Islet of Langerhans (tissue), 1 donor: ENCODE measurements at regions not wholly inside any gene's neighbourhood (a gene's known extent, or its start where the extent isn't known, plus 50 kb on each side); places are given as distances from the start of the nearest gene placed in this dataset.
"Not testable (repeated sequence)": the region's sequence is repeated elsewhere in the genome, so short reads cannot be mapped to it uniquely, and the experiment has no call there.

Experiments
- FAIRE-seq: peaks from one replicate; lab custom pipeline; 2011; peaks lifted over from hg19 to GRCh38; lab: Jason Lieb, UNC

DNA sequence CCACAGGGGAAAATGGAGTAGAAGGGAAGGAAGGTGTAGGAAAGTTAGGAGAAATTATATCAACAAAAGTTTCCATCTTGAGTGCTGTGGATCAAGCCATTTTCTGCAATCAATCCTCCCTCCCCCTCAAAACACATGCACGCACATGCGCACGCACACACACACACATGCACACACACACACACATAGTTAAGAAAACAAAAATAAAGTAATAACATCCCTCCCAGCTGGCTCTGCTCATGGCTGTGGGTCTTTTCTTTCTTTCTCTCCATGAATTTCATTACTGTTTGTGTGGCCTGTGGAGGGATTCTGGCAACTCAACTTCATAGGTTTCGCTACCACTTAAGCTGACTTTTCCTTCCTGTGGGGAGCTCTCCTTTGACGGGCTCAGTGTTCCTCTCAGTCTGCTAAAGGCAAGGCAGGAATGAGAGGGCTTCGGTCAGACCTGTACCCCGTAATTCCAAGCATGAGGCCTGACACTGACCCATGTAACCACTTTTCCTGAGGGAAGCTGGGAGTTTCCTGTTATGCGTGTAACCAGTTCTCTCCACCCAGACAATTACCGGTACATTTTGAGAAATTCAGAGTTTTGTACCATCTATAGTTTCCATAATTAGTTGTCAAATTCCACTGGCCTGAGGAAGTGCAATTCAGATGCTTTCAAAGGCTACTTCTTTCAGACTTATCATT, 79.8 kb downstream of the ZNF92 start:
- no peak for FAIRE-seq

DNA sequence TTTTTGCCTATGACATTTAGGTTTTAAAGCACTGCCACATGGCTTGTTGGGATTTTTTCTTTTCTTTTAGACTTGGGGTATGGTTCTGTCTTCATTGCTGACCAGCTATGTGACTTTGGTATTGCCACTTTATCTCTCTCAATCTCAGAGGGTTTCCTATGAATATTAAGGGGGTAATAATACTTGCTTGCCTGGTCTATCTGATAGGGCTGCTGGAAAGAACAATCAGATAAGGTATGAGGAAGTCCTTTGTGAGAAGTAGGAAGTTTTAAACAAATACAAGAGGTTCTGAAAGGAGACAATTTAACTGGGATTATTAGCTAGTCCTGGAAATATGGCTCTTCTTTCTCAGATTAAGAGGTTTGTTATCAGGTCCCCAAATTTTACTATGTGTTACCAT, 80.8 kb downstream of the ZNF92 start:
- no peak for FAIRE-seq

DNA sequence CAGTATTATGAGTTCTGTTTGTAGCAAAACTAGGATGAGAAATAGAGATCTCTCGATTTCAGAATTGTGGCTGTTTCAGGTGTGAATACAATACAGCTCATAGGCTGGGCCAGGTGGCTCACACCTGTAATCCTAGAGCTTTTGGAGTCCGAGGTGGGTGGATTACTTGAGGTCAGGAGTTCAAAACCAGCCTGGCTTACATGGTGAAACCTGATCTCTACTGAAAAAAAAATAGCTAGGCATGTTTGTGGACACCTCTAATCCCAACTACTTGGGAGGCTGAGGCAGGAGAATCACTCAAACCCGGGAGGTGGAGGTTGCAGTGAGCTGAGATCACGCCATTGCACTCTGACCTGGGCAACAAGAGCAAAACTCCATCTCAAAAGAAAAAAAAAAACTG, 81.4 kb downstream of the ZNF92 start:
- not testable (repeated sequence) for FAIRE-seq

DNA sequence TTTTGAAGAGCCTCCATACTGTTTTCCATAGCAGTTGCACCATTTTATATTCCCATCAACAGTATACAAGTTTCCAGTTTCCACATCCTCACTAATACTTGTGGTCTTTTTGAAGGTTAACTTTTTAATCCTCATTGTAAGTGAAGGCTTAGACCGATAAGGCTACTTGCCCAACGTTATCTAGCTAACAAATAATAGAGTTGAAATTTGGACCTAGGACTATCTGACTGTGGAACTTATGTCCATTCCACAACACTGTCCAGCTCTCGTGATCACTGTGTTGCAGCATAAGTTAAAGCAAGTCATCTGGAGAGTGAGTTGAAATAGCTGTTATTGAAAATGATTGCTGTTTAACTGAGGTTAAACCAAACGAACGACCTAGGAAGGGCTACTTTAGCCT, 84.0 kb downstream of the ZNF92 start:
- no peak for FAIRE-seq

DNA sequence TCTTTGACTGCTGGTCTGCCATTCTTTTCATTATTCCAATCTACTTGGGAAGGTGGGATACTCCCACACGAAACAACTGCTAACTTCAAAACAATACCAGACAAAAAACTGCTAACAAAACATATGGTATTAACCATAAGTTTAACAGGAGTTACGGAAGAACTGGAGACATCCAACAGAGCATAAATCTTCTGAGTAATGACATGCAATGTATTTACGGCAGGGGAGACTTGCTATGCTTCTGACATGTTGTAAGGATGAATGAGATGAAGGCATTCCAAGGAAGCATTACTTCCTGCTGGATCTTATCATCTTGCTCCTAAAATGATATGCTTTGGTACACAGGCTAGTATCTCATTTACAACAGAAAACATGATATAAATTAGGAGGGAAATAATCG, 85.8 kb downstream of the ZNF92 start:
- FAIRE-seq = no peak

DNA sequence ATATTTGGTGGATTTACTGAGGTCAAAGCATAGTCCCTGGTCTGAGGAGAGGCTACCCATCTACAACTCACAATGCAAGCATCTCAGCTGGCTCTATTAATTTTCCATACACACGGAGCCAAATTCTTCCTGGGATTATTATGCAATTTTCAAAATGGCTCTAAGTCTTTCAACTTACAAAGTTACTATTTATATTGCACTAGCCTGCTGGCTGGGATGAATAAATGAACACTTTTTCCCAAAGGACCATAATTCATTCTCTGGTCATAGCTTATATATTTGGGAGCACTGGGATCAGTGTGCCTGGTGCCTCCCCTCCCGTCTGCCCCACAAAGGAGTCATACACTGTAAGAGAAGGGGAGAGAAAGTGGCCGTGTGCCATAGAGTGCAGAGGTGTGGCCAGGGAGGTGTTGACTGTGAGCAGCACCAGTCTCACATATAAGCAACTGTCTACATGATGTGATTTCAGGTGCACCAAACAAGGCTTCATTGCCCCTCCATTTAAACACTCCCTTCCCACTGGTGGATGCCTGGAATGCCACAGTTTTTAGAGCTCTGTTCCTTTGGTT, 88.6 kb downstream of the ZNF92 start:
- no peak for FAIRE-seq

DNA sequence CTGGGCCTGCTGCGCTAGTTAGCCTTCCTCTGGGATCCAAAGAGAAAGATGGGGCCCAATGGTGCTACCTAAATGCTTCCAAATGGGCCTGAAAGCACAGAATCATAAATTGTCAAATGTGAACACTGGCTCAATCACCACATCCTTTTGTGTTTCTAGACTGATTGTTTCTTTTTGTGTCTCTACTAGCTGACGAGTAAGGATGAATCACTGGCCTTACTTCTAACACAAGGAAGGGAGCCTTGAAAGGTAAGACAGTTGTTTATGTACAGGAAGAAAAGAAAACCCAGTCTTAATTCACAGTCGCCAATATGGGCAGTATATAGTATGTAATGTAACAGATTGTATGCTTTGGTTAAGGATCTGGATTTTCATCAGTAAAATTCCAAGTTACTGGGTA, 89.5 kb downstream of the ZNF92 start:
- FAIRE-seq = no peak

DNA sequence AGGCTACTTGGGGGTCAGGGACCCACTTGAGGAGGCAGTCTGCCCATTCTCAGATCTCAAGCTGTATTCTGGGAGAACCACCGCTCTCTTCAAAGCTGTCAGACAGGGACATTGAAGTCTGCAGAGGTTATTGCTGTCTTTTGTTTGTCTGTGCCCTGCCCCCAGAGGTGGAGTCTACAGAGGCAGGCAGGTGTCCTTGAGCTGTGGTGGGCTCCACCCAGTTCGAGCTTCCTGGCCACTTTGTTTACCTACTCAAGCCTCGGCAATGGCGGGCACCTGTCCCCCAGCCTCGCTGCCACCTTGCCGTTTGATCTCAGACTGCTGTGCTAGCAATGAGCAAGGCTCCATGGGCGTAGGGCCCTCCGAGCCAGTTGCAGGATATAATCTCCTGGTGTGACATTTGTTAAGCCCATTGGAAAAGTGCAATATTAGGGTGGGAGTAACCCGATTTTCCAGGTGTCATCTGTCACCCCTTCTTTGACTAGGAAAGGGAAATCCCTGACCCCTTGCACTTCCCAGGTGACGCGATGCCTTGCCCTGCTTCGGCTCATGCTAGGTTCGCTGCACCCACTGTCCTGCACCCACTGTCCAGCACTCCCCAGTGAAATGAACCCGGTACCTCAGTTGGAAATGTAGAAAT, 96.4 kb downstream of the ZNF92 start:
- FAIRE-seq = not testable (repeated sequence)

DNA sequence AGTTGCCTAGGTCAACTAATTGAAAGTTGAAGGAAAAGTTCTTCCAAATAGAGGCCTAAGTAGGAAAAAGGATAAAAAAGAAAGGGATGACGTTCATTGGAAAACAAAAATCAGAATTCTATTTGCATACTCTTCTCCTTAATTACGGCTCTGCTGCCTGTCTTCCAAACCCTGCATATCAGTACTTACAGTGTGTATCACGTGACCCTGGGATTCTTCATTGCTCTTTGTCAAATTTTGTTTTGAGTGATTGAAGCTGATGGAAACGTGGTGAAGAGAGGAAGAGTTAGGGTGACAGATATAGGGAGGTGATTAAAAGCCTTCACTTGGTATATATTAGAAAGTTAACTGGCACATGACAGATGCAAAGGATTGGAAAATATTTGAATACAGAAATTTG, 97.9 kb downstream of the ZNF92 start:
- FAIRE-seq = no peak

DNA sequence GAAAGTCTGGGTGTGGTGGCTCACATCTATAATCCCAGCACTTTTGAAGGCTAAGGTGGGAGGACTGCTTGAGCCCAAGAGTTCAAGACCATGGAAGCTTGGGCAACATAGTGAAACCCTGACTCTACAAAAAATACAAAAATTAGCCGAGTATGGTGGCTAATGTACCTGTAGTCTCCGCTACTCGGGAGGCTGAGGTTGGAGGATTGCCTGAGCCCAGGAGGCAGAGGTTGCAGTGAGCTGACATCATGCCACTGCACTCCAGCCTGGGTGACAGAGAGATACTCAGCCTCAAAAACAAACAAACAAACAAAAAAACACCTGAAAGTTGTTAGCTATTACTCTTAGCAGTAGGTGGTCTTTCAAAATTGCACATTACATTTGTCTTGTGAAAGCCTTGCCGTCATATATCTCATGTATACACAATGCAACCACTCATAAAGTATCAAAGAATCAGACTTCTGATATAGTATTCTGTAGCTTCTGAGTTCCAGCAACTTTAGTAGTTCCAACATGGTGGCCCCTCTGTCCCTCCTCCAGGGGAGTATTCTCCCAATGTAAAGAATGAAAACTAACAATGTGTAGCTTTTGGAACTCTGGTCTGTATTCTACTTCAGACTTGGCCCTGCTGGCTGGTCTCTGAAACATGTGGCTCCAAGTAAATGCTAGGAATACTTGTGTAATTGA, 101.5 kb downstream of the ZNF92 start:
- FAIRE-seq = no peak

DNA sequence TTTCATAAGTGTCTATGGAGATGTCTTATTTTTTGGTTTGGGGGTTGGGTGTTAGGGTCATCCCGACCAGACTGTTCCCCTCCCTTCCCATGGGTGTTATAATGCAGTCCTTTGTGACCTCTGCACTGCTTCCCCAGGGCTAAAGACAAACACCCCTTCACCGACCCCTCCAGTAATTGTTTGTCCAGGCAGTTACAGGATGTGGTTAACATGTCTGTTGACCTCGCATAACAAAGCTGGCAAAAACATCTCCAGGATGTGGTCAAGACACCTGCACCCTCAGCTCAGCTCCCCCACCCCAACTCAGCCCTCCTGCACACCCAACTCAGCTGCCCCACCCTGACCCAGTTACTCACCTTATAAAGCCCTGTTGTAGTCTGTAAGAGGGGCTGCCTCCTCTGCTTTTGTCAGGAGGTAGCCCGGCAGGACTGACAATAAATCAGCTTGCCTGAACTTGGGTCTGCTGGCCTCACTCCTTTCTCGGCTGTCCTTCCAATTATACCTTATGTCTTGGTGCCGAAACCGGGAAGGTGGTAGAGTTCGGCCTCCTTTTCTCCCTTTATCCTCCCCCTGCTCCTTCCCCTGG, 102.2 kb downstream of the ZNF92 start:
- no peak for FAIRE-seq

DNA sequence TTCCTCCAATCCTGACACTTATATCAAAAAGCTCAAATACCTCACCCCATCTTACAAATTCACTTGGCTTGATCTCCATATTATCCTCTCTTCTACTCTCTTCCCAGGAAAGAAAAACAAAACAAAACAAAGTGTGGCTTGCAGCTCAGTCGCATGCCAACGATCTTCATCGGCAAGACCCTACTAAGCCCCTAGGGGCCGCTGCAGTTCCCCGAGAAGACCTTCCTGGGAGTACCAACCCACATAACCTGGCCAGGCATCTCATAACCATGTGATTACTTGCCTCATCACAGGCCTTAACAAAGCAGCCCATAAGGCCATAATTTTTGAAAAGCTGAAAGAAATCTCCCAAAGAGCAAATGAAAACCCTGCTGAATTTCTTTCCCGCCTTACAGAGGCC, 103.7 kb downstream of the ZNF92 start:
- FAIRE-seq = no peak

DNA sequence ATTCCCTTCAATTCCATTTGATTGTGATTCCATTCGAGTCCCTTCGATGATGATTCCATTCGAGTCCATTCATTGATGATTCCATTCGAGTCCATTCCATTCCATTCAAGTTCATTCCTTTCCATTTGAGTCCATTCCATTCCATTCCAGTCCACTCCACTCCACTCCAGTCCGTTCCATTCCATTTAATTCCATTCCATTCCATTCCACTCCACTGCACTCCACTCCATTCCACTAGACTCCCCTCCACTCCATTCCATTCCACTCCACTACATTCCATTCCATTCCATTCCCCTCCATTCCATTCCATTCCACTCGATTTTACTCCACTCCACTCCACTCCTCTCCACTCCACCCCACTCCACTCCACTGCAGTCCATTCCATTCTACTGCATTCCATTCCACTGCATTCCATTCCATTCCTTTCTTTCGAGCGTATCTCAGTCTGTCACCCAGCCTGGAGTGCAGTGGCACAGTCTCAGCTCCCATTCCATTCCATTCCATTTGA, 115.7 kb downstream of the ZNF92 start:
- FAIRE-seq = no peak

DNA sequence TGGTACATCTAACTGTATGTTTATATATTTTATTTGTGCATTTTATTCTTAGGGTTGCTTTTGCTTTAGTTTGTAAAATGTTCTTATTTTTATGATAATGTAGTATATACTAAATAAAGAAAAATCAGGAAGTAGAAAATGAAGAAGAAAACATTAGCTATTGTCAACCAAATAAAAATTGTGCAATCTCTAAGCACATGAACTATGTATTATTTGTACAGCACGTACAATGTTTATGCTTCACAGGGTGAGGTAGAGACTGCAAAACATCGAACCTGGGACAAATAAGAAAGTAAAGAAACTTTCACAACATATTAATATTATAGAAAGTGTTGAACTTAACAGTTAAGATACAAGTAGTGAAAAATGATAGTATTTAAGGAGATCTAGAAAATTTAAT, 123.0 kb downstream of the ZNF92 start:
- FAIRE-seq = not testable (repeated sequence)

DNA sequence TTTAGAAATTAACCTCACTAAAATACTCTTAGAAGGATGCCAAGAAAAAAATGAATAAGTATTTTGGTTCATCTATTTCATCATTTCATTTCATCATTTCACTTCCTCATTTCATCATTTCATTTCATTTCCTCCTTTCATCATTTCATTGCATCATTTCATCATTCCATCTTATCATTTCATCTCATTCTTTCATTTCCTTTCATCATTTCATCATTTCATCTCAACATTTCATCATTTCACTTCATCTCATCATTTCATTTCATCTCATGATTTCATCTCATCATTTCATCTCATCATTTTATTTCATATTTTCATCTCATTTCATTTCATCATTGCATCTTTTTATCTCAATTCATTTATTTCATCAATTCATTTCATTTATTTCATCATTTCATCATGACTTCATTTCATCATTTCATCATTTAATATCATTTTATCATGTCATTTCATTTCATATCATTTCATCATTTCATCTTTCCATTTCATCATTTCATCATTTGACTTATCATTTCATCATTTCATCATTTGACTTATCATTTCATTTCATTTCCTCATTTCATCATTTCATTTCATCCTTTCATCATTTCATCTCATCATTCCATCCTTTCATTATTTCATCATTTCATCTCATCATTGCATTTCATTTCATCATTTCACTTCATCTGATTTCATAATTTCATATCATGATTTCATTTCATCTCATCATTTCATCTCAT, 129.9 kb downstream of the ZNF92 start:
- no peak for FAIRE-seq

DNA sequence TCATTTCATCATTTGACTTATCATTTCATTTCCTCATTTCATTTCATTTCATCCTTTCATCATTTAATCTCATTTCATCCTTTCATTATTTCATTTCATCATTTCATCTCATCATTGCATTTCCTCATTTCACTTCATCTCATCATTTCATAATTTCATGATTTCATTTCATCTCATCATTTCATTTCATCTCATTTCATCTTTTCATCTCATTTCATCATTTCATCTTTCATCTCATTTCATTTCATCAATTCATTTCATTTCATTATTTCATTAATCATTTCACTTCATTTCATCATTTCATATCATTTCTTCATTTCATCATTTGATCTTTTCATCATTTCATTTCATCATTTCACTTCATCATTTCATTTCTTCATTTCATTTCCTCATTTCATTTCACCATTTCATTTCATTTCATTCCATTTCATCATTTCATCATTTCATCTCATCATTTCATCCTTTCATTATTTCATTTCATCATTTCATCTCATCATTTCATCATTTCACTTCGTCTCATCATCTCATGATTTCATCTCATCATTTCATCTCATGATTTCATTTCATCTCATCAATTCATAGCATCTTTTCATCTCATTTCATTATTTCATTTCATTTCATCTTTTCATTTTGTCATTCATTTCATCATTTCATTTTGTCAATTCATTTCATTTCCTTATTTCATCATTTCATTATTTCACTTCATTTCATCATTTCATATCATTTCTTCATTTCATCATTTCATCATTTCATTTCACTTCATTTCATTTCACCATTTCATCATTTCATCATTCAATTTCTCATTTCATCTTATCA, 131.1 kb downstream of the ZNF92 start:
- FAIRE-seq = not testable (repeated sequence)

DNA sequence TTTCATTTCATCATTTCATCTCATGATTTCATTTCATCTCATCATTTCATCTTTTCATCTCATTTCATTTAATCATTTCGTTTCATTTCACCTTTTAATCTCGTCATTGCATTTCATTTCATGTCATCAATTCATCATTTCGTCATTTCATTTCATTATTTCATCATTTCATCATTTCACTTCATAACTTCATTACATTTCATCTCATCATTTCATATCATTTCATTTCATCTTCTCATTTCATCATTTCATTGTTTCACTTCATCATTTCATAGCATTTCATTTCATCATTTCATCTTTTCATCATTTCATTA, 131.6 kb downstream of the ZNF92 start:
- not testable (repeated sequence) for FAIRE-seq

DNA sequence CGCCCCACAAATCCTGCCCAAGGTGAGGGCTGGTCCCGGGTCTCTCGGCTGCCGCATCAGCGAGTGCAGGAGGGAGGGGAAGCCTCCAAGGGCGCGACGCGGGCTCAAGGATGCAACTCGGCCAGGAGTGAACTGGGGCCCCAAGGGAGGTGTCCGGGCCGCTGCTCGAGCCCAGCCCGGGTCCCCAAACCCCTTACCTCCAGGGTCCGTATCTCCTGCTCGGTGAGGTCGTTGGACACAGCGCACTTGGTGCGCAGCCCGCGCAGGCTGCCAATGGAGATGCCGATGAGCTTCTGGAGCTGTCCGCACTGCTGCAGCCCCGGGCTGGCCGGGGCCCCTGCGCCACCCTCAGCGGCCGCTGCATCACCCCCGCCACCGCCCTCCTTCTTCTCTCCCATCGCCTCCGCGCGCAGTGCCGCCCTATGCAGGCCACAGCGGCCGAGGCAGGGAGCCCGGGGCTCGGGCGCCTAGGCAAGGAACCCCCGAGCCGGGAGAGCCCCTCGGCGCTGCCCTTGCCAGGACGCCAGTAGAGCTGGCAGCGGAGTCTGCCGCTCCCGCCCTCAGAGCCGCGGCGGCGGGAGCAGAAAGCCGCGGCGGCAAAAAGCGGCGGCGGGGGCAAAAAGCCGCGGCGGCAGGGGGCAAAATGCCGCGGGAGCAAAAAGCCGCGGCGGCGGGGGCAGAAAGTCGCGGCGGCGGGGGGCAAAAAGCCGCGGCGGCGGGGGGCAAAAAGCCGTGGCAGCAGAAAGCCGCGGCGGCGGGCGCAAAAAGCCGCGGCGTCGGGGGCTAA, 135.1 kb downstream of the ZNF92 start:
- not testable (repeated sequence) for FAIRE-seq

DNA sequence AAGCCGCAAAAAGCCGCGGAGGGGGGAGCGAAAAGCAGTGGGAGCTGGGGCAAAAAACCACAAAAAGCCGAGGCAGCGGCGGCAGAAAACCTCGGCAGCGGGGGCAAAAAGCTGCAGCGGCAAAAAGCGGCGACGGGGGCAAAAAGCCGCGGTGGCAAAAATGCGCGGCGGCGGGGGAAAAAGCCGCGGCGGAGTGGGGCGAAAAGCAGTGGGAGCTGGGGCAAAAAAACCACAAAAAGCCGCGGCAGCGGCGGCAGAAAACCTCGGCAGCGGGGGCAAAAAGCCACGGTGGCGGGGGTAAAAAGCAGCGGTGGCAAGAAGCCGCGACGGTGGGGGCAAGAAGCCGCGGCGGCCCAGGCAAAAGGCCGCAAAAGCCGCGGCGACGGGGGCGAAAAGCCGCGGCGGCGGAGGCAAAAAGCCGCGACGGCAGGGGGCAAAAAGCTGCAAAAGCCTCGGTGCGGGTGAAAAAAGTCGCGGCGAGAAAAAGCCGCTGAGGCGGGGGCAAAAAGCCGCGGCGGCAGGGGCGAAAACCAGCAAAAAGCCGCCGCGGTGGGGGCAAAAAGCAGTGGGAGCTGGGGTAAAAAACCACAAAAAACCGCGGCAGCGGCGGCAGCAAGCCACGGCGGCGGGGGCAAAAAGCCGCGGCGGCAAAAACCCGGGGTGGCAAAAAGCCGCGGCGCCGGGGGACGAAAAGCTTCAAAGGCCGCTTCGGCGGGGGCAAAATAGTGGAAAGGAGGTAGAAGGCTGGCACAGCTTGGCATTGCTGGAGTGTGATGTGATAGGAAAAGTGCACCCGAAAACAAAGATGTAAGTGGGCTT, 135.9 kb downstream of the ZNF92 start:
- no peak for FAIRE-seq

DNA sequence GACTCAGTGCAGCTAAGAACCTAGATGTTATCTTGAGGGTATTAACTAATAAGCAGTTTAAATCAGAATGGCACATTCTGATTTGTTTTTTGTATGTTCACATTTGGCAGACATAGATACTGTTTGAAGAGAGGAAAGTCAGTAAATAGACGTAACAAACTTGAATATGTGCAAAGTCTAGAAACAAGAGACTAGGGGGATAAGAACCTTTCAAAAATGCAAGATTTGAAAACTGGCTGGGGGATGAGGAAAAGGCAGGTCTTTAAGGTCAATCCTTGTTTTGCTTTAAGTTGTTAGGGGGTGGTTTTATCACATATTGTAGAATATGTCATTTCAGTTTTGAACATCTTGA, 136.5 kb downstream of the ZNF92 start:
- FAIRE-seq = not testable (repeated sequence)
